ENCODE measurements at regions not wholly inside any gene's neighbourhood (a gene's known extent, or its start where the extent isn't known, plus 50 kb on each side); places are given as distances from the start of the nearest gene placed in this dataset.

DNA sequence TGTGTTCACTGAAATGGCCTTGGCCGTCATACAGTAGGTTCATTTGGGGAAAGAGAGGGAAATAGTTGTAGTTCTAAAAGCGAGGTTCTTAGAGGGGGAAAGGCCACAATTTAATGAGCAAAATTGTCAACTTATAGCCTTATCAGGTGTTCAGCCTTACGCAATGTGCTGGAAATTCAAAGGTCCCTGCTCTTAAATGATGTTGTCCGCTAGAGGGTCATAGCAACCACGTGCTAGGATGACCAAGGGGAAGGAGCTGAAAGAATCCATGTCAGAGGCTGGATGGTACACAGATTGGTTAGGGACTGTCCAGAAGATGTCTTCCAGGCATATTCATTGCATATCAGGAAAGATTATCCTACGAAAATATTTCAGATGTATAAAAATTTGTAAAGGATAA is 282.3 kb upstream of the MEX3C start:
- TF ChIP-seq, protein P1, sequence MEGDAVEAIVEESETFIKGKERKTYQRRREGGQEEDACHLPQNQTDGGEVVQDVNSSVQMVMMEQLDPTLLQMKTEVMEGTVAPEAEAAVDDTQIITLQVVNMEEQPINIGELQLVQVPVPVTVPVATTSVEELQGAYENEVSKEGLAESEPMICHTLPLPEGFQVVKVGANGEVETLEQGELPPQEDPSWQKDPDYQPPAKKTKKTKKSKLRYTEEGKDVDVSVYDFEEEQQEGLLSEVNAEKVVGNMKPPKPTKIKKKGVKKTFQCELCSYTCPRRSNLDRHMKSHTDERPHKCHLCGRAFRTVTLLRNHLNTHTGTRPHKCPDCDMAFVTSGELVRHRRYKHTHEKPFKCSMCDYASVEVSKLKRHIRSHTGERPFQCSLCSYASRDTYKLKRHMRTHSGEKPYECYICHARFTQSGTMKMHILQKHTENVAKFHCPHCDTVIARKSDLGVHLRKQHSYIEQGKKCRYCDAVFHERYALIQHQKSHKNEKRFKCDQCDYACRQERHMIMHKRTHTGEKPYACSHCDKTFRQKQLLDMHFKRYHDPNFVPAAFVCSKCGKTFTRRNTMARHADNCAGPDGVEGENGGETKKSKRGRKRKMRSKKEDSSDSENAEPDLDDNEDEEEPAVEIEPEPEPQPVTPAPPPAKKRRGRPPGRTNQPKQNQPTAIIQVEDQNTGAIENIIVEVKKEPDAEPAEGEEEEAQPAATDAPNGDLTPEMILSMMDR (IDR thresholded peaks at IDR 0.05), result no peak
- TF ChIP-seq POLR2A (IDR thresholded peaks at IDR 0.05), result no peak

All from uterus (tissue), 2 donors.